ENCODE measurements at regions not wholly inside any gene's neighbourhood (a gene's known extent, or its start where the extent isn't known, plus 50 kb on each side); places are given as distances from the start of the nearest gene placed in this dataset.

GRCh38 chr1:25168193-25169071, 63.9 kb downstream of the SYF2 start:
- no peak for TF ChIP-seq CTCF (IDR thresholded peaks at IDR 0.05)
- TF ChIP-seq POLR2A (IDR thresholded peaks at IDR 0.05): no peak

Measured in thyroid gland (tissue), 4 donors.